Spleen (tissue), 11 donors: ENCODE measurements at regions not wholly inside any gene's neighbourhood (a gene's known extent, or its start where the extent isn't known, plus 50 kb on each side); places are given as distances from the start of the nearest gene placed in this dataset.

Experiments
- DNase-seq: peaks from one replicate; pipeline ENCODE4 v3.0.0-alpha.2; 2020
- H3K27ac ChIP-seq, 8 donors: fragments of 200-600 bp; sonication (generic) in 7 of 8; 1 replicate in 4 of 8; 2 replicates in 4 of 8; pipeline versions ENCODE4 v1.5.0 to v1.8.0; 2016 to 2021; ENCODE audit warnings: inconsistent platforms in 4 of 8, mild to moderate bottlenecking in 4 of 8, moderate library complexity in 1 of 8
- H3K27me3 ChIP-seq, 7 donors: fragments of 200-600 bp; sonication (generic) in 6 of 7; replicated peaks in 1 of 7; 1 replicate in 4 of 7; 2 replicates in 3 of 7; pipeline versions ENCODE4 v1.5.0 to v1.8.0; 2016 to 2021; ENCODE audit warnings: inconsistent platforms in 3 of 7, mild to moderate bottlenecking in 1 of 7
- H3K36me3 ChIP-seq, 6 donors: fragments of 200-600 bp; sonication (generic) in 5 of 6; 1 replicate in 4 of 6; 2 replicates in 2 of 6; pipeline versions ENCODE4 v1.5.0 to v1.8.0; 2016 to 2021; ENCODE audit warnings: inconsistent platforms in 2 of 6
- H3K4me1 ChIP-seq, 6 donors: fragments of 200-600 bp; sonication (generic) in 5 of 6; 1 replicate in 3 of 6; 2 replicates in 3 of 6; pipeline versions ENCODE4 v1.5.0 to v1.8.0; 2016 to 2021; ENCODE audit warnings: inconsistent platforms in 3 of 6
- H3K4me3 ChIP-seq, 8 donors: fragments of 200-600 bp; sonication (generic) in 7 of 8; 1 replicate in 4 of 8; 2 replicates in 4 of 8; pipeline versions ENCODE4 v1.5.0 to v1.8.0; 2016 to 2021; ENCODE audit warnings: inconsistent platforms in 4 of 8, mild to moderate bottlenecking in 4 of 8, moderate library complexity in 2 of 8
- H3K9me3 ChIP-seq, 8 donors: fragments of 200-600 bp; sonication (generic) in 7 of 8; 1 replicate in 4 of 8; 2 replicates in 4 of 8; pipeline versions ENCODE4 v1.5.0 to v1.8.0; 2016 to 2021; ENCODE audit warnings: inconsistent platforms in 4 of 8
- POLR2A ChIP-seq, 3 donors: fragments of 450-650 bp; IDR thresholded peaks; one replicate each; pipeline ENCODE4 v1.5.1; 2017; ENCODE audit warnings: antibody characterized with exemption in 3 of 3, mild to moderate bottlenecking in 1 of 3
- POLR2AphosphoS5 ChIP-seq, 3 donors: sonication (generic); formaldehyde crosslinking; IDR thresholded peaks; one replicate each; pipeline ENCODE4 v1.5.1; 2017; ENCODE audit warnings: antibody characterized with exemption in 3 of 3
- WGBS, 5 donors: extraction: QIAGEN DNeasy Blood & Tissue Kit in 3 of 5; methylation state at CpG; one replicate each; pipeline versions ENCODE4 v1.1.5 to v1.1.7; 2013 to 2018; 5-methylcytosine and 5-hydroxymethylcytosine counted together
- intact Hi-C: fragments of 100-400 bp; cut with DNase I; formaldehyde crosslinking; loops from one replicate; pipeline ENCODE4 v1.15.0; 2023; ENCODE audit warnings: low total_unique reads
- TF ChIP-seq, protein P1 (sequence below), 11 experiments: fragments of 200-600 bp in 7 of 11; fragments of 450-650 bp in 4 of 11; sonication (generic) in 4 of 11; IDR thresholded peaks in 8 of 11; conservative IDR thresholded peaks in 3 of 11; 1 replicate in 7 of 11; 2 replicates in 4 of 11; pipeline versions ENCODE4 v1.4.0 to v1.8.0; 2016 to 2021; ENCODE audit warnings: antibody characterized with exemption in 11 of 11, inconsistent platforms in 4 of 11, mild to moderate bottlenecking in 1 of 11
- donor health status: healthy with polysubstance abuse.
- donor health status: DM: no; HTN: no; CAD: no; lungs with moderate emphysema.
- donor health status: DM: no; HTN: no; CAD: no.
- donor health status: Bipolar disorder and iron deficiency.
- donor health status: healthy.
- donor health status: DM: no; HTN: no; CAD: no.
- donor health status: DM: yes; HTN: yes; CAD: no.

DNA sequence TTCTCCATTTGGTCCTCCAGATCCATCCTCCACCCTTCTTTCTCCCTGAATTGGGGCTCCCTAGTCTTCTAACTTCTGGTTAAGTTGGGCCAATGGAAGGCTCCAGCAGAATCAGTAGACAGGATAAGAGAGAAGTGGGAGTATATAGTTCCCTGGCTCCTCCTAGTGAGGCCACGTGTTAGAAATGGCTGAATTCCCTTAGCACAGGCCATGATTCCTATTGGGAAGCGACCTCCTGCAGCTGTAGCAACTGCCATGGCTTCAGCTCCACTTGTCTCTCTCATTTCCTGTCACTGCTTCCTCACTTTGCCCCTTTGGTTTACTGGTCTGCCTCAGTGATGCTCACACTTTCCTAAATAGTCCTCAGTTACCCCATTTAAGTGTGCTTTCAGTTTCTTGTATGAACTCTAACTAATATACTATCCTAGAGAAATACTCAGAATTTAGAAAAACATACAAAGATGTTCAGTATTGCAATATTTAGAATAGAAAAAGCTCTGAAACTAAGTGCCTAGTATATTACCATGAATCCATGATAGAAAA lies 104.8 kb upstream of the SMARCA2 start:
- TF ChIP-seq POLR2AphosphoS5 (IDR thresholded peaks at IDR 0.05) (no peak), POLR2A (IDR thresholded peaks at IDR 0.05) (no peak)
- TF ChIP-seq, protein P1, sequence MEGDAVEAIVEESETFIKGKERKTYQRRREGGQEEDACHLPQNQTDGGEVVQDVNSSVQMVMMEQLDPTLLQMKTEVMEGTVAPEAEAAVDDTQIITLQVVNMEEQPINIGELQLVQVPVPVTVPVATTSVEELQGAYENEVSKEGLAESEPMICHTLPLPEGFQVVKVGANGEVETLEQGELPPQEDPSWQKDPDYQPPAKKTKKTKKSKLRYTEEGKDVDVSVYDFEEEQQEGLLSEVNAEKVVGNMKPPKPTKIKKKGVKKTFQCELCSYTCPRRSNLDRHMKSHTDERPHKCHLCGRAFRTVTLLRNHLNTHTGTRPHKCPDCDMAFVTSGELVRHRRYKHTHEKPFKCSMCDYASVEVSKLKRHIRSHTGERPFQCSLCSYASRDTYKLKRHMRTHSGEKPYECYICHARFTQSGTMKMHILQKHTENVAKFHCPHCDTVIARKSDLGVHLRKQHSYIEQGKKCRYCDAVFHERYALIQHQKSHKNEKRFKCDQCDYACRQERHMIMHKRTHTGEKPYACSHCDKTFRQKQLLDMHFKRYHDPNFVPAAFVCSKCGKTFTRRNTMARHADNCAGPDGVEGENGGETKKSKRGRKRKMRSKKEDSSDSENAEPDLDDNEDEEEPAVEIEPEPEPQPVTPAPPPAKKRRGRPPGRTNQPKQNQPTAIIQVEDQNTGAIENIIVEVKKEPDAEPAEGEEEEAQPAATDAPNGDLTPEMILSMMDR (IDR thresholded peaks at IDR 0.05 in 8 of 11, conservative IDR thresholded peaks at IDR 0.05 in 3 of 11) = no peak
- Histone ChIP-seq H3K36me3 (no peaks in the 10 kb centered on the region), H3K27me3 (no peaks in the 10 kb centered on the region), H3K4me3 (no peak overlapping the region), H3K27ac (no peak overlapping the region), H3K9me3 (peaks cover 0 to 6% (median under 1%) of the 10 kb centered on the region in 8 donors), H3K4me1 (no peaks in the 10 kb centered on the region)
- WGBS, 5 donors = 56 to 76% (median 67%) methylated on average over 2 of the region's 2 CpGs
- intact Hi-C loops = no loop called here
- no peak for DNase-seq

DNA sequence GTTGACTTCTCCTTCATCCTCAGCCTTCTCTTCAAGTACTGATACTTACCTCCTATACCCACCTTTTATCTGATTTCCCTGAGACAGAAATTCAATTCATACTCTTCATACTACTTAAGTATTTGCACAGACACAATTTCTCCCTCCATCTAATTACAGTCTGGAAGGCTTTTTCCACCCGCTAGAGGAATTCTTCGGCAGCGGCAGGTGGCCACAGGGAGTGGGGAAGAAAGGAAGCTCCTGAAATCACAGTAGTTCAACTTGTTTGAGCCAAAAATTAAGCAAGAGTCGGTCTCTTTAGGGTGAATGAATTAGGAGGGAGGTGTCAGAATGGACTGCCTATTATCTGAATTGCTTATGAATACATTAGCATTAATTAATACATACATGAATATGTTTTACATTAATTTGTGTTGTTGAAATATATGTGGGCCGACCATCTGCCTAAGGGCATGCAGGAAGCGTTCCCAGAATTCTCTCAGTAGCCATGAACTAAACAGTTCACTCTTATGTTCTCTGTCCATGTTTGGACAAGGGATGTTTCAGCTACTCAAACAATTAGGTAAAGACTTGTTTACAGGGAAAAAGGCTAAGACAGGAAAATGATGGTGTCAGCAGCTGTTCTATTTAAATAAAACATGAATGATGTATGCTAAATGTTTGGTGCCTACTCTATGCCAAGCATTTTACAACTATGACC lies 101.4 kb upstream of the SMARCA2 start:
- WGBS, 5 donors = 88 to 93% (median 91%) methylated on average over 6 of the region's 6 CpGs
- TF ChIP-seq POLR2AphosphoS5 (IDR thresholded peaks at IDR 0.05) (no peak), POLR2A (IDR thresholded peaks at IDR 0.05) (no peak)
- TF ChIP-seq, protein P1 (IDR thresholded peaks at IDR 0.05 in 8 of 11, conservative IDR thresholded peaks at IDR 0.05 in 3 of 11) = no peak
- H3K36me3 ChIP-seq = no peaks in the 10 kb centered on the region
- intact Hi-C loops = no loop called here
- no peaks in the 10 kb centered on the region for H3K4me1 ChIP-seq
- H3K27ac ChIP-seq = no peak overlapping the region
- peaks cover 0 to 4% (median 0%) of the 10 kb centered on the region in 7 donors for H3K27me3 ChIP-seq
- no peak overlapping the region for H3K4me3 ChIP-seq
- peaks cover 0 to 6% (median 0%) of the 10 kb centered on the region in 8 donors for H3K9me3 ChIP-seq
- DNase-seq = no peak

DNA sequence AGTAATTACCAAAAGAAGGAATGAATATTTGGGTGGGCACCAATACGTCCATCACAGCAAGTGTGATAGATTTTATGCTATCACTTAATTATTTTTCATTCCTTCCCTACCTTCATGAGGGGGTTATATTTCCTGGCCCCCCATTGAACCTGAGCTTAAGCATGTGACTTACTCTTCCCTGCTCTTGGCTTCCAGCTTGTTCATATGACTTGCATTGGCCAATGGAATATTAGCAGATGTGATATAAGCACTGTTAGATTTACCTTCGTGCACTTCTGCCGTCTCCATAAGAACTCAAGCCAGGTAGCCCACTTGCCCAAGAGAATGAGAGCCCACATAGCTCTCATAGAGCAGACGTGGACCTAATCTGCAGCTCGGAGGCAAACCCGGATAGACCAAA lies 99.1 kb upstream of the SMARCA2 start:
- intact Hi-C loops = no loop called here
- DNase-seq = no peak
- TF ChIP-seq, protein P1 (IDR thresholded peaks at IDR 0.05 in 8 of 11, conservative IDR thresholded peaks at IDR 0.05 in 3 of 11) = no peak
- no peak for TF ChIP-seq POLR2AphosphoS5 (IDR thresholded peaks at IDR 0.05)
- no peak for TF ChIP-seq POLR2A (IDR thresholded peaks at IDR 0.05)
- no peaks in the 10 kb centered on the region for H3K4me1 ChIP-seq
- H3K27me3 ChIP-seq = peaks cover 0 to 10% (median 0%) of the 10 kb centered on the region in 7 donors
- H3K4me3 ChIP-seq = peak overlapping the region in 2 of 8 donors; percentile 25 to 41
- 88 to 96% (median 91%) methylated on average over 6 of the region's 6 CpGs for WGBS, 5 donors
- H3K36me3 ChIP-seq = no peaks in the 10 kb centered on the region
- peaks cover 0 to 6% (median 0%) of the 10 kb centered on the region in 8 donors for H3K9me3 ChIP-seq
- no peak overlapping the region for H3K27ac ChIP-seq

DNA sequence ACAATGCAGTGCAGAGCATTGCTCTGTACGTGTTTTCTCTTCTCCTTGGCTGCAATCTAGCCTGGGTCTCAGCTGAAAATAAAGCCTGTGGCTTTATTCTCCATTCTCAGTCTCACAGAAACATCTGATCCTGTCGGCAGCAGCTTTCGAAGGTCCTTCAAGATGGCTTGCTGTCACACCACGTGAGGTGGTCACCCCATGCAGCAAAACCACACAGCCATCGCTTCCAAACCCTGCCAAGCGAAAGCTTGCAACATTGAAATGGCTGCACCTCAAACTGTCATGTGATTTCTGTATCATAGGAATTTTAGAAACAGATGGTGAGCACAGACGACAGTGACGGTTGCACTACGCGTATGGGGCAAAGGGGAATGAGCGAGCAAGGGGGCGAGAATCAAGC lies 98.5 kb upstream of the SMARCA2 start:
- H3K27me3 ChIP-seq = peaks cover 0 to 10% (median 0%) of the 10 kb centered on the region in 7 donors
- no peak overlapping the region for H3K27ac ChIP-seq
- 86 to 90% (median 87%) methylated on average over 12 of the region's 12 CpGs for WGBS, 5 donors
- no peaks in the 10 kb centered on the region for H3K4me1 ChIP-seq
- no peak for TF ChIP-seq POLR2AphosphoS5 (IDR thresholded peaks at IDR 0.05)
- TF ChIP-seq POLR2A (IDR thresholded peaks at IDR 0.05) = no peak
- TF ChIP-seq, protein P1 (IDR thresholded peaks at IDR 0.05 in 8 of 11, conservative IDR thresholded peaks at IDR 0.05 in 3 of 11) = no peak
- H3K36me3 ChIP-seq = no peaks in the 10 kb centered on the region
- DNase-seq = no peak
- H3K9me3 ChIP-seq = peaks cover 0 to 6% (median 0%) of the 10 kb centered on the region in 8 donors
- intact Hi-C loops = no loop called here
- H3K4me3 ChIP-seq = no peak overlapping the region
